NT2/D1 (cell line): ENCODE measurements at regions not wholly inside any gene's neighbourhood (a gene's known extent, or its start where the extent isn't known, plus 50 kb on each side); places are given as distances from the start of the nearest gene placed in this dataset.

Experiments
- YY1 ChIP-seq: IDR thresholded peaks from 2 replicates; pipeline ENCODE4 v1.6.1; 2011; ENCODE audit not compliant: insufficient read length, insufficient read depth
- ZNF274 ChIP-seq: IDR thresholded peaks from 2 replicates; pipeline ENCODE4 v1.6.1; 2011; ENCODE audit warnings: mild to moderate bottlenecking, low read depth, low read length

DNA sequence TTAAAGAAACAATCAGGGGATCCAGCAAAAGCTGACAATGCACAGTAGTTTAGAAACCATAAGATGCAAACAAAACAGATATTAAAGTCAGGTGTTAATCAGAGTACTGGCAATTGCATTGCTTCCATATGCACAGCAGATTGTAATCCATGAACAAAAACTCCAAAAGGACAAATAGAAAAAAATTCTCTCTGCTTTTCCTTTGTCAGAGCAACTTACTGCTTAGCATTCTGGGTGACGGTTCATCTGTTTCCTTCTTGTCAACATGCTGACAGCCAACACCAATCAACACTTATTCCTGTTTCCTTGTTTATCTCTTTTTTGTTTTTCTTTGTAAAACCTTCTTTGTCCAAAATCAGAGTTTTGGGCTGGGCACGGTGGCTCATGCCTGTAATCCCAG lies 473.1 kb downstream of the XIRP2 start:
- TF ChIP-seq YY1 (no peak), ZNF274 (no peak)
